Thyroid gland (tissue), 4 donors: ENCODE measurements at regions not wholly inside any gene's neighbourhood (a gene's known extent, or its start where the extent isn't known, plus 50 kb on each side); places are given as distances from the start of the nearest gene placed in this dataset.

ENCODE experiments used
- CTCF ChIP-seq, 6 experiments: fragments of 200-600 bp in 3 of 6; fragments of 450-650 bp in 3 of 6; sonication (generic) in 3 of 6; IDR thresholded peaks; one replicate each; pipeline ENCODE4 v1.5.1; 2016 to 2019; ENCODE audit warnings: antibody characterized with exemption in 6 of 6, mild to moderate bottlenecking in 2 of 6, inconsistent platforms in 1 of 6, moderate library complexity in 1 of 6
- POLR2A ChIP-seq, 2 donors: fragments of 450-650 bp; IDR thresholded peaks; one replicate each; pipeline ENCODE4 v1.6.1; 2017; ENCODE audit warnings: antibody characterized with exemption in 2 of 2, mild to moderate bottlenecking in 2 of 2, moderate library complexity in 1 of 2

- TF ChIP-seq POLR2A (IDR thresholded peaks at IDR 0.05) (no peak), CTCF (IDR thresholded peaks at IDR 0.05) (no peak)
Observed at GRCh38 chr14:62445570-62445969, 599.7 kb downstream of the KCNH5 start.
